Stromal cell of bone marrow (primary cell): ENCODE measurements at regions not wholly inside any gene's neighbourhood (a gene's known extent, or its start where the extent isn't known, plus 50 kb on each side); places are given as distances from the start of the nearest gene placed in this dataset.

Source experiments
- DNase-seq: peaks from one replicate; pipeline ENCODE4 v3.0.0-alpha.2; 2012; ENCODE audit warnings: low read depth

DNA sequence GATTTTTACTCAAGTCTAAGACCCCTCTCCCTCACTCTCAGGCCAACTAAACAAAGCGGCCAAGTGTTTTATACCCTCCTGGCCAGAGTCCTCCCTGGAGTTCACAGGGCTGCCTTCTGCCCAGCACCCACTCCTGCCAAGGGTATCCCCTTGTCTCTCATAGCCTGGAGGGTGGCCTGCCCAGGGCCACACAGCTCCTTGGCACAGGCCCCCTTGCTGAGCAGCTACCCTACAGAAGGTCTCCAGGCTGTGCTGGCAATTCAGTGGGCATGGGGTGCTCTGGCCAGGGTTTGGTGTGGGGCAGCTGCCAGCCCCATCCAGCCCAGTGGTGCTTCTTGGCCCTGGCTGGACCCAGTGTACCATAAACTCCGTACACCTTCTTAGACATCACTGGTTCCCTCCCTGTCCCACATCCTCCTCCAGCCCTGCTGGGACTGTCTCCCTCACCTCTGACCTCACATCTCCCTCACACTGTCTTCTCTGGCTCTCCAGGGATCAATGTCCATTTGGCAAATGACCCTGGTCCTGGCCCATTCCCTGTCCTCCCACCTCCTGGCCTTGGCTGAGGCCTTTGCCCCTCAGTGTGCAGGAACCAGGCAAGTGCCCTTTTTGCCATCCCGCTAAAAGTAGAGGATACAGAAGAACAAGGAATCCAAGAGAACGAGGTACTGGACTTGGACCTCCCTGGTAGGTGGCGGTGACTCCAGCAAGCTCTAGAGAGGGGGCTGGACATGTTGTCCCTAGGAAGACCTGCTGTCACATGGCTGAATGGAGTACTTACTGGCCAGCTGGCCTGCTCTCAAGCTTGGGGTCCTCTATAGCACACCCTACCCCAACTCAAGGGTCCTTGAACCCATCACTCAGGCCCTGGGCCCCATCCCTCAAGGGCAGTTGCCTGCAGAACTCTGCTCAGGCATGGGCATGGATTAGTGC, 50.0 kb upstream of the TRPM1 start:
- DNase-seq, result no peak

DNA sequence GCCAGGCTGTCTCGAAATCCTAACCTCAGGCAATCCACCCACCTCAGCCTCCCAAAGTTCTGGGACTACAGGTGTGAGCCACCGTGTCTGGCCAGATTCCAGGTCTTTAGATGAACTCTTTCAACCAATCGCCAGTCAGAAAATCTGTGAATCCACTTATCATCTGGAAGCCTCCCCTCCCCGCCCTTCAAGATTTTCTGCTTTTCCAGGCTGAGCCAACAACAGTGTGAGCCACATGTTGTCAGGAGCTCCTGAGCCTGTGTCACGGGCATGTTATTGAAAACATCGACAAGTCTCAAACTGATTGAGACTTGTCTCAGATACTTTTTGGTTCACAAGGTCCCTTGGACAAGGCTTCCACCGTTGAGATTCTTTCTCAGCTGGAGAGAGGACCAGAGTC, 52.0 kb upstream of the TRPM1 start:
- no peak for DNase-seq

DNA sequence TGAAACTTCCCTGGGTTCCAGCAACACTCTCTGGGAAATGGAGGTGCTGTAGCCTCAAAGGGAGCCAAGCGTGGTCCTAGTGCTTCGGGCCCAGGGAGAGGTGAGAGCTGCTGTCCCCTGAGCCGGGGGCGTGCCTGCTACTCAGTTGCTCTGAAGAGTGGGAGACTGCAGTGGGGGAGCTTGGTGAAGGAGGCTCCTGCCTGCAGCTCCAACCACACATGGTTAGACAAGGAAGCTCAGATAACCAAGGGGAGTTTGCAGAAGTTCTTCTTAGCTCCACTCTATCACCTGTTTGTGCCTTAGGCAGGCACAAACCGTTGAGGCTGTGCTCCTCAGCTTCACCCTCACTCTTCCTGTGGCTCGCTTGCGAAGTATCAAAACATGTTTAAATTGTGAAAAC, 53.6 kb upstream of the TRPM1 start:
- no peak for DNase-seq

DNA sequence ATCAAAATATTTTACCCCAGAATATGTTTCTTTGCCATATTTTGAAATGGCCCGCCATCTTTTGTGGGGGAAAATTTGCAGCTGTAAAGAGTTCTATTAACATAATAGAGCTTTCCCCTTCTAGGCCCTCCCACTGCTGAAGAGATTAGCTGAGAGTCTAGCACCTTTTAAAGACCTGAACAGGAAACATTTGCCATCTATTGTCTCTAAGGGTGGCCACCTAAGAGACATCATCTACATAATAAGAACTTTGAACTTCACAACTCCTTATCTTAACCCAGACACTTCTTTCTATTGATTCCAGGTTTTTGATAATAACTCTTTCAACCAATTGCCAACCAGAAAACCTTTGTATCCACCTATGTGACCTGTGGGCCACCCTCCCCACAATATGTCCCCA, 54.7 kb upstream of the TRPM1 start:
- no peak for DNase-seq

DNA sequence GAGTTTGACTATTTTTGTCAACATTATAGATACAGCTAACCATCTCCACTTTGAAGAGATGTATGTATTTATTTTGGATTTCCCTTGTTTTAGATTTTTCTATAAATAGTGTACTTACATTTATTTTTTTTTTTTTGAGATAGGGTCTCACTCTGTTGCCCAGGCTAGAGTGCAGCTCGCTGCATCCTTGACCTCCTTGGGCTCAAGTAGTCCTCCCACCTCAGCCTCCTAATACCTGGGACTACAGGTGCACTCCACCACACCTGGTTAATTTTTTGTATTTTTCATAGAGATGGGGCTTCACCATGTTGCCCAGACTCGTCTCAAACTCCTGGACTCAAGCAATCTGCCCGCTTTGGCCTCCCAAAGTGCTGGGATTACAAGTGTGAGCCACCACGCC, 55.3 kb upstream of the TRPM1 start:
- DNase-seq, result no peak

DNA sequence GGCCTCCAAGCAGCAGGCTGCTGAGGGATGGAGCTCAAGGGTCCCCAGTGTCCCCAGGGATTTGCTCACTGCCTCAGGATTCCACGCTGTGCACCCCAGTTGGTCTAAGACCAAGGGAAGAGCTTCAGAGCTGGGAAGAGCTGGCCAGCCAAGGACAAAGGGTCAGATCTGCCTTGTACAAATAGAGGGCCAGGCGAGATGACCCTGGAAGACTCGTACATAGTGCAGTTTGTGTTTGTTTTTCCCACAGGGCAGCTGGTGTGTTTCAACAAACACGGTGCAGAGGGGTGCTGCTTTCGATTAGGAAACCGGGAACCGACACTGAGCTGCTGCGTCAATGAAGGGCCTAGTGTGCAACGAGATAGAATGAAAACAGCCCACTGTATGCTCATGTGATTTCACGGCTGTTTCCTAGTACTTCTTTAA, 56.1 kb upstream of the TRPM1 start:
- DNase-seq, result no peak

DNA sequence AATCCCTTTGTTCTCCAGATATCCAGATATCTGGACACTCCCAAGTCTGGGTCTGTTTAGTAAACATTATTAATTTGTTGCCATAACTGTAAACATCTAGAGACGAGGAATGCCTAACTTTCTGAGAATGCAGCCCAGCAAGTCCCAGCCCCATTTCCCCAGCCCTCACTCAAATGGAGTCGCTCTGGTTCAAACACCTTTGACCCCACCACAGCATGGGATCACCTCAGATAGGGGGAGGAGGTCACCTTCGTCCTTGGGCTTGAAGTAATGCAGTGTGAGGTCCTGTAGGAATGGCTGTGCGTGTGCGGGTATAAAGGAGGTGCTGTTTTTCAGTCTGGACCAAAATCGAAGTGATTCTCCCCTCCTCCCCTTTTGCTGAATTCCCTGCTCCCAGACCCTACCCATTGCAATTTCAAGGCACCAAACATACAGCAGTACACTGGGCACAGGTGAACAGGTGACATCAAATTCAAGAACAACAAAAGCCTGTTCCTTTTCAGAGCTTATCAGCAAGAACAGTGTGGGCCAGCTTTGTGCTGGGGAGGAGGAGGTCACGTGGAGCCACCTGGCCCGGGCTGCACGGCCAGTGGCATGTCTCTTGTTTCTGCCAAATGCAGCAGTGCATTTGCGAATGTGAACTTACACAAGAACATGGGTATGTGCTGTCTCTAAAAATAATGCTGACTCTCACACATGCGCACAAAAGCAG, 57.5 kb upstream of the TRPM1 start:
- DNase-seq, result no peak

DNA sequence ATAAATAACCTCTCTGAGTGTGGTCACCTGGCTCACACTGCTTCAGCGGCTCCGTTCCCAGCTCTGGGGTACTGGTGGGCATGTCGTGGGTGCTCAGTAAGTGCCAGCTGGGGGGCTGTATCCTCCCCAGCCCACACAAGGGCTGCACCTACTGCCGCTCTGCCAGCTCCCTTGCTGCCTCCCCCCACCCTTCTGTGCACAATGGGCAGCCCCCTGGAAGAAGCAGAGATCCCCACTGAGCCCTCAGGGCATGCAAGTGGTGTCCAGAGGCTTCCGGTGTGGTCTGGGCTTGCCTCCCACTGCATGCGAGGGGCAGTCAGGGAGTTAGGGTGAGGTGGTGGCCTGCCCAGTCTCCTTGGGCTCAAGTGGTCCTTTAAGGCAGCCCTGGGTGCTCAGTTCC, 58.3 kb upstream of the TRPM1 start:
- no peak for DNase-seq

DNA sequence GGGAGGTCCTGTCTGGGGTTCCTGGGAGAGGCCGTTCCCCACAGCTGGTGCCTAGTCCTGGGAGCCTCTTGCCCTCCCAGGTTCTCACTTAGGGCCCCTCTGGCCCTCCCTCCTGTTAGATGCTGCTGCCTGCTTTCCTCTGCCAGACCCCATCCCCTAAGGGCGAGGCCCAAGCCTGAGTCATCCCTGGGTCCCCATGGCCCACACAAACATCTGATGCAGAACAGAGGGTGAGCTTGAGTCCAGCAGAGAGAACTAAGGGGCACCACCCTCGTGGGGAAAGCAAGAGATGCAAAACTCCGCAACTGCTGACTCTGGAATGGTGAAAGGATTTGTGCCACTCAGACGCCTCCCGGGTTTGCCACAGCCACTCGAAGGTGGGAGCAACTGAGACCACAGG, 58.8 kb upstream of the TRPM1 start:
- no peak for DNase-seq

DNA sequence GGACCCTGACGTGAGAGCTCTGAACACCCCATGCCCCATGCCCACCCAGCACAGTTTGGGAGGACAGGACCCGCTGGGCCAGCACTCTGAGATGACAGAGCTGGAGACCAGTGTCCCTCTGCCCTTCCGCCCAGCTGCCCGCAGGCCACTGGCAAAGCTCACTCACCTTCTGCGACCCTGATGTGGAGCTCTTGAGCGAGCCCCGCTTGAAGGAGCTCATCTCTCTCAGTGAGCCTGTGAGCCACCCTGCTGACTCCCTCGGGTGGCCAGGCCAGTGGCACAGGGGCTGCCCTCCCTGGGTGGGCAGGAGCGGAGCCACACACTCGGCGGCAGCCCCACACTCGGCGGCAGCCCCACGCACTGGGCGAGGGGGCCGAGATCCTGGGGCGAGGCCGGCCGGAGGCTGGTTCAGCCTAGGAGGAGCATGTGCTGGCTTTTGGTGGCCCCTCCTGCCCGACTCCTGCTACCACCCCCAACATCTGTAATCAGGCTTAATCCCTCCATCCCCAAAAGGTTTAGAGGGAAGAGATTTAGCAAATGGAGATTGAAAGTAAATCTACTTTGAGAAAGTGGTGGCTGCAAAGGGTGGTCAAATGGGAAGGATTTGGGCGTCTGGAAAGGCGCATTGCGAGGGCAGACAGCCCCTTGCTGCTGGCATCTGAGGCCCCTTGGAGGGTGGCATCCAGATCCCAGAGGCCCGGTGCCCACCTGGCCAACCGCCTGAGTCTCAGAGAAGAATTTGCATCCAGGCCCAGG, 59.4 kb upstream of the TRPM1 start:
- DNase-seq, result no peak

DNA sequence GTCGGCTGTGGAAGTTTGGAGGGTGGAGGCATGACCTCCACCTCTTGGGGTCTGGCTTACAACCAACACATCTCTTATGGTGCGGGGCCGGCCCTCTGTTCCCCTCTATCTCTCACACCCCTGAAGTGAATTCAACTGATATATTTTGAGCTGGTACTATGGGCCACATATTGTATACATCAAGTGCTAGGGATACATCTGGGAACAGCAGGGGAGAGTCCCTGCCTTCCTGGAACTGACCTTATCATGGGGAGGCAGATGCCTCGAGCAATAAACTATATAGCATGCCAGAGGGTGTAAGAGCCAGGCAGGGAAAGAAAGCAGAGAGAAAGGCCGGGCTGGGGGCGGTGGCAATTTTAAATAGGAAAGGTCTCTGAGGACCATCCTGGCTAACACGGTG, 60.4 kb upstream of the TRPM1 start:
- DNase-seq, result no peak

DNA sequence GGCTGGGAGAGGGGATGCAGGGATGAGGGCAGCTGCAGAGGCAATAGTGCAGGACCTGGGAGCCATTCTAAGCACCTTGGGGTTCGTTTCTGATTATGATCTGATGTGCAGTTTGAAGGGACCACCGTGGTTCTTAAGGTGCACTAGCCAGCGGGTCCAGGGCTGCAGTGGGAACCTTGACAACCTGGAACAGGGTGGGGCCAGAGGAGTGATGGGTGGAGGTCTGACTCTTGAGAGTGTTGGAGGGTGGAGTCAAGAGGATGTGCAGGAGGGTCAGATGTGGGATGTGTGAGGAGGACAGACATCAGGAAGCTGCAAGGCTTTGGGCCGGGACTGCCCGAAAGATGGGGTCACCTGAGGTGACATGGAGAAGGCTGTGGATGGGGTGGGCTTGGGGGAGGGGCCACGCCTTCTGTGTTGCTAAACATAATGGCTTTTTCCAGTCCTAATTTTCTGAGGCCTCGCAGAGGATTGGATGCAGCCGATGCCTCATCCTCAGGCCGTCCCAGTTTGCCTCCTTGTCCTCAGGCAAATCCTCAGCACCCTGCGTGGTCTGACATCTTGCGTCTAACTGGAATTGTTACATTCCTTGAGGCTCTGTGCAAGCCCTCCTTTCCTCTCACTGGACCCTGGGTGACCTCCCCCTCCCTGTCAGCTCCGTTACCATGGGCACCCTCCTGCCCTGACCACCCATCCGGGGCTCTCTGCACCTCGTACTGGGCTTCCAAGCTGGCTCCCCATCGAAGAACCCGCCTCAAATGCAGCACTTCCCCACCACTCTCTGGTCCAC, 61.4 kb upstream of the TRPM1 start:
- no peak for DNase-seq

DNA sequence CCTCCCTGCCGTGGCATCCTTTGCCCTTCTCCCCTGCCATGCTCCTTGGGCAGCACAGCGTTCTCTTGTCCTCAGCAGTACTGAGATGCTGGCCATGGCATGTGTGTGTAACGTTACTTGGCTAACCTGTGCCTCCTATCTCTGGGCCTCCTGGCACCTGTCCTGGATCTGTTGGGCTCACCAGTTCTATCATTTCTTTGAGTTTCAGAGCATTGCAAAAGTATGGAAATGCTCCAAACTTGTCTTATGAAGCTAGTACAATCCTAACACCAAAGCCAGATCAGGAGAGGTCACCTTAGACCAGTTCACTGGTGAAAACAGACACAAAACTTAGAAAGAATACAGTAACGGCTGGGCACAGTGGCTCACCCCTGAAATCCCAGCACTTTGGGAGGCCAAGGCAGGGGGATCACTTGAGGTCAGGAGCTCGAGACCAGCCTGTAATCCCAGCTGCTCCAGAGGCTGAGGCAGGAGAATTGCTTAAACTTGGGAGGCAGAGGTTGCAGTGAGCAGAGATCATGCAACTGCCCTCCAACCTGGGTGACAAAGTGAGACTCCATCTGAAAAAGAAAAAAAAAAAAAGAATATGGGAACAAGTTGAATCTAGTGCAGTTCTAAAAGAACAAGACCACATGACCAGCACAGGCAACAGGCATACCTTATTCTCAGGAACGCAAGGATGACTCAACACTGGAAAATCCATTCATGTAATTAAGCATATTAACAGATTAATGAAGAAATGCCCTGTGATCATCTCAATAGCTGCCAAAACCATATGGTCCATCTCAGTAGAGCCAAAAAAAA, 62.4 kb upstream of the TRPM1 start:
- DNase-seq, result no peak

DNA sequence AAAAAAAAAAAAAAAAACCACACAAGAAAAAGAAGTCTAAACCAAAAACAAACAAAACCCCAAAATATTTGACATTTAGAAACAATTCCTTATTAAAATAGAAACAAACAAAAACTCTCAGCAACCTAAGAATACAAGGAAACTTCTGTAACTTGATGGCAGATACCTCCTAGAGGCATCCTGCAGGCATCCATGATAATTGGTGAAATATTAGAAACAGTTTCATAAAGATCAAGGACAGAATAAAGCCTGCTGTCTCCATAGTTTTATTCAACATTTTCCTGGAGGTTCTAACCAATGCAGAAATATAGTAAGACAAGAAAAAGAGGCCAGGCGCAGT, 63.0 kb upstream of the TRPM1 start:
- DNase-seq, result no peak

DNA sequence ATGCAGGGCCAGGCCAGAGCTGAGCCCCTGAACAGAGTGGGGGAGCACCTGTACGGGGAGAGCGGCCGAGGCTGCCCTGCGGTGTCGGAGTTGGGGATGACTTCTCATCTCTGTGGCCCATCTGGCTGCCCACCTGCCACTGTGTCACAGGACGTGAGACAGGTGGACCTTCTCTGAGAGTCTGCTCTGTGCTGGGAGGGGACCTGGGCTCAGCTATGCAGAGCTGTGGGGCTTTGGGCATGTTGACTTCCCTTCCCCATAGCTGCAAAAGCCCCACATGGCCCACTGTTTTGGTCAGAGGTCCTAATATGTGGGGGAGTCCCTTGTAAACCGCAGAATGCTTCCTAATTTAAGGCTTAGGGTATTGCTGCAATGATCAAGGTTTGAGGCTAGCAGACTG, 68.0 kb upstream of the TRPM1 start:
- no peak for DNase-seq

DNA sequence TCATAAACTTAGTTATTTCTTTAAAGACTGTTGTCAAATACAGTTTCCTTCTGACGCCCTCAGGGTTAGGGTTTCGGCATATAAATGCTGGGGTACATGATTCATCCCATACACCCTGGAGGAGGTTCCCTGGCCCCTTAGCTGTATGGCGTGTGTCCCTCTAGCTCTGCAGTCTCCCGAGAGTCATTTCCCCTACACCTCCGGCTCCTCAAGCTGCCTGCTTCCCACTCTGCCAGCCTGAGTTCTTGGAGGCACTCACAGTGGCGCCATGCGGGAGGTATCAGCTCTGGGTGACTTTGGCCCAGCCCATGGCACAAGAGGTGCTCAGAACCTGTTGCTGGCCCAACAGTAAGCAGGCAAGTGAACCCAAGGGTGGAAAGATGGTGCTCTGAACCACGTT, 70.2 kb upstream of the TRPM1 start:
- no peak for DNase-seq

DNA sequence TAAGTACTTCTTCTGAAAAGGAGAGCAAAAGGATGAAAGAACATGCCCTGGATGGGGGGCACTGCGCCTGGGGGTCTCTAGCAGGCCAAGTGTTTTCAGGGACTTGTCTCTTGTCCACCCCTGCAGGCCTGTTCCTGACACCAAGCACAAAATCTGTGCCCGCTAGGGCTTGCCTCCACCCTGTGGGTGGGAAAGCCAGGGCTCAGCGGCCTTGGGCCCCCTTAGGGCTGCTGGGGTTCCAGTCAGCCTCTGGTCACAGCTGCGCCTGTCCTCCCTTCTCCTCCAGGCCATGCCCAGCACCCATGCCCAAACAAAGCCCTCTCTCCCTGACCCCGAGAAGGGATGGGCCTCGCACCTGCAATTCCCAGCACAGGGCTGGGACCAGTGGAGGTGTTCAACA, 71.1 kb upstream of the TRPM1 start:
- DNase-seq, result no peak

DNA sequence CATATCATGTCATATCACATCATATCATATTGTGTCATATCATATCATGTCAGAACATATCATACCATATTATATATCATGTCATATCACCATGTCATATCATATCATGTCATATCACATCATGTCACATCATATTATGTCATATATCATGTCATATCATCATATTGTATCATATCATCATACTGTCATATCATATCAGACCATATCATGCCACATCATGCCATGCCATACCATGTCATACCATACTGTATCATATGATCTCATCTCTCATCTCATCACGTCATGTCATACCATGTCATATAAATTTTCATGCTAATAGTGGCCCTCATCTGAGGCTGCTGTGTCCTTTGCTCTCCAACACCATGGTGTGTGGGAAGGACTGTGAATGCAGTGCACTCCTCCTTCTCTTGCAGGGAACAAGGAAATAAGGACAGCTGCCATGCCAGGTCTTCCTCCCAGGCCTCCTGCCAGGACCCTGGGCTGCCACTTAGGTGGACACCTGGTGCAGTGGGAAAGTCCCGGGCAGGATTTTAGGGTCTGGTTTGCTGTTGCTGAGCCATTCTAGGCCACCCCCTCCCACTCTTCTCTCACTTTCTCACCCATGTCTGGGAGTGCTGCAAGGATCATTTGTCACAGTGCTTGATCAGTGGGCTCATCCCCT, 72.4 kb upstream of the TRPM1 start:
- DNase-seq, result no peak

DNA sequence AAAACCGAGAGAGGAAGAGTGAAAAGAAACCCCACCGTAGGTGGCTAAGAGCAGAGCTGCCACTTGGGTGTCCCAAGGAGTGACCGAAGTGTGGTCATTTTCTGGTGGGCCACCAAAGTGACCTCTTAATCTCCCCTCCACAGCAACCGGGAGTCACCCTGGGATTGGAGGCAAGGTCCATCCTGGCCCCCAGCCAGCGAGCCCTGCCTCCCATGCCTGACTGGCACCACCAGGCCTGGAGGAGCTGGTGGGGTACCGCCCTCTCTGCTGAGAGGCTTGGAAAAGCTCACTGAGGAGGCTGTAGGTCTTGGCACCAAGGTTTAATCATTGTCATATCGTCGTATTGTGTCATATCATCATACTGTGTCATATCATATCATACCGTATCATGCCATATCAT, 74.0 kb upstream of the TRPM1 start:
- no peak for DNase-seq

DNA sequence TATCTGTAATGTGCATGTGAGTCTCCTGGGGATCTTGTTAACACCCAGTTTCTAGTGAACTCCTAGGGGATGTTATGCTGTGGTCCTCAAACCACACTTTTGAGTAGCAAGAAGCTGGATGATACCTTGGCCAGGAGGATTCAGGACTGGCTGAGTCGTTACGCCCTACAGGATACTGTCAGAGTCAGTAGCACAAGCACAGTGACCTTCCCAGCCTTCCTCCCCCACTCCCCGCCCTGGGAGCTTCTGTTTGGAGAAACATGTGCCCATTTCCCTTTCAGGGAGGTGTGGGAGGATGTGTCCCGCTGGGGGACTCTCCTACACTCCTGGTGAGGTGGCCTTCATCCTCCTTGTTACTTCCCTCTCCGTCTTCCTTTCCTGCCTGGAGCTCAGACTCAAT, 76.4 kb upstream of the TRPM1 start:
- DNase-seq, result no peak

DNA sequence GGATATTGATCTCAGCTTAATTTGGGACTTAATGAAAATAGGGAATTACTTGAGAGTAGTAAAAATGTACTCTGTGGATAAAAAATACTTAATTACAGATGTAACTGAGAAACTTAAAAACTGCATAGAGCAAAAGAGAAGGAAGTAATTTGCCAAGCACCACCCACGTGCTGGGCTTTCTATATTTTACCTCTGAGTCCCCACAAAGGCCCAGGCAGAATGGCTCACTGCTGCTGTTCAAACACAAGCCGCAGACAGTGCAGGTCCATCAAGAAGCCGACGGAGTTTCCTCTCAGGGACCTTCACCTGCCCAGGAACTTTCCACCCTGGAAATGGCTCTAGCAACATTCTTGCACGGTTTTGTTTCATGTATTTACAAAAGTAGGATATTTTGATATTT, 77.2 kb upstream of the TRPM1 start:
- DNase-seq, result no peak
